ENCODE measurements at regions not wholly inside any gene's neighbourhood (a gene's known extent, or its start where the extent isn't known, plus 50 kb on each side); places are given as distances from the start of the nearest gene placed in this dataset.
"Not testable (repeated sequence)": the region's sequence is repeated elsewhere in the genome, so short reads cannot be mapped to it uniquely, and the experiment has no call there.

DNA sequence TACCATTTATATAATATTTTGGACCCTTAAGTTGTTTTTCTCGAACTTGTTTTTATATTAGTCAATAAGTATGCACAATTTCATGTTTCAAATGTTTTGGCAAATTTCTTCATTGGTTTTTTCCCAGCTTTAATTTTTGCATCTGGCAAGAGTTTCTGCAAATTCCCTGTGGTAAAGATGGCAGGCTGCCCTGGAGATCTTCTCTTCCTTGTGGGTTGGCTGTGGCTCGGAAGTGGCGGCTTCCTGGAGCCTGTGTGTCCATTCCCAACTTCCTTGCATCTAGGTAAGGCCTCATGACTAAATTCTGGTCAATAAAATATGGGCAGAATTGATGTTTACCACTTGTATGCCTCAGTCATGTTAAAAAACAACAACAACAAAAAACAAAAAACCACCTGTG is 818.6 kb downstream of the EPHA4 start:
- TF ChIP-seq, protein P1, sequence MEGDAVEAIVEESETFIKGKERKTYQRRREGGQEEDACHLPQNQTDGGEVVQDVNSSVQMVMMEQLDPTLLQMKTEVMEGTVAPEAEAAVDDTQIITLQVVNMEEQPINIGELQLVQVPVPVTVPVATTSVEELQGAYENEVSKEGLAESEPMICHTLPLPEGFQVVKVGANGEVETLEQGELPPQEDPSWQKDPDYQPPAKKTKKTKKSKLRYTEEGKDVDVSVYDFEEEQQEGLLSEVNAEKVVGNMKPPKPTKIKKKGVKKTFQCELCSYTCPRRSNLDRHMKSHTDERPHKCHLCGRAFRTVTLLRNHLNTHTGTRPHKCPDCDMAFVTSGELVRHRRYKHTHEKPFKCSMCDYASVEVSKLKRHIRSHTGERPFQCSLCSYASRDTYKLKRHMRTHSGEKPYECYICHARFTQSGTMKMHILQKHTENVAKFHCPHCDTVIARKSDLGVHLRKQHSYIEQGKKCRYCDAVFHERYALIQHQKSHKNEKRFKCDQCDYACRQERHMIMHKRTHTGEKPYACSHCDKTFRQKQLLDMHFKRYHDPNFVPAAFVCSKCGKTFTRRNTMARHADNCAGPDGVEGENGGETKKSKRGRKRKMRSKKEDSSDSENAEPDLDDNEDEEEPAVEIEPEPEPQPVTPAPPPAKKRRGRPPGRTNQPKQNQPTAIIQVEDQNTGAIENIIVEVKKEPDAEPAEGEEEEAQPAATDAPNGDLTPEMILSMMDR (IDR thresholded peaks at IDR 0.05; ENCODE audit: low read depth, low read length, missing control alignments) = no peak
- H3K4me3 ChIP-seq (replicated peaks; ENCODE audit: low read depth, low read length) = no peak overlapping the region
- no peak for DNase-seq (ENCODE audit: extremely low read depth, low read depth)

DNA sequence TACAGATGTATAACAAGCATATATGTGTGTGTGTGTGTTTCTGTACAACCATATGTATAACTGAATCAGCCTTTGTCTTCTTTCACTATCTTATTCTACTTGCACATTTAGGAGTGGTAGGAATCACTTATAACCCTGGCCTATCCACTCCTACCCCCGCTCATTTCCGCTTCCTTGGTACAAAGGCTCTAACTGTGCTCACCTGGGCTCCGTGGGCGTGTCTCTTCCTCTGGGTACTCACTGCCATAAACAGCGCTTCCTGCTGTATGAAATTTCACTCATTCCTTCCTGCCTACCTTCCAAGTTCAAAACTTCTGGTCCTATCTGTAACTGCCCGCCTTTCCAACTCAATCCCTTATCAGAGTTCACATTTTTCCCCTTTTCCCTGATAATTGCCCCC is 815.5 kb downstream of the EPHA4 start:
- DNase-seq (ENCODE audit: extremely low read depth, low read depth) = no peak
- TF ChIP-seq, protein P1 (IDR thresholded peaks at IDR 0.05; ENCODE audit: low read depth, low read length, missing control alignments) = no peak
- no peak overlapping the region for H3K4me3 ChIP-seq (replicated peaks; ENCODE audit: low read depth, low read length)

DNA sequence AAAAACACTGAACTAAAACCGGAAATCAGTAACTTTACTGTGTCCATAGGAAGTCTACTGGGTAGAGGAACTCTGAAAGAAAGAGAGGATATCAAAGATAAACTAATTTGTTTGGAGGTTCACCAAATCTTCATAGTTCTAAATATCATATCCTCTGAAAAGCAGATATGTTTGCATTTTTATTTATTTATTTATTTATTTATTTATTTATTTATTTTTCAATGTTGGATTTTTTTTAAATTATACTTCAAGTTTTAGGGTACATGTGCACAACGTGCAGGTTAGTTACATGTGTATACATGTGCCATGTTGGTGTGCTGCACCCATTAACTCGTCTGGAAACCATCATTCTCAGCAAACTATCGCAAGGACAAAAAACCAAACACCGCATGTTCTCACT is 813.7 kb downstream of the EPHA4 start:
- H3K4me3 ChIP-seq (replicated peaks; ENCODE audit: low read depth, low read length); DNase-seq (ENCODE audit: extremely low read depth, low read depth): not testable (repeated sequence)

DNA sequence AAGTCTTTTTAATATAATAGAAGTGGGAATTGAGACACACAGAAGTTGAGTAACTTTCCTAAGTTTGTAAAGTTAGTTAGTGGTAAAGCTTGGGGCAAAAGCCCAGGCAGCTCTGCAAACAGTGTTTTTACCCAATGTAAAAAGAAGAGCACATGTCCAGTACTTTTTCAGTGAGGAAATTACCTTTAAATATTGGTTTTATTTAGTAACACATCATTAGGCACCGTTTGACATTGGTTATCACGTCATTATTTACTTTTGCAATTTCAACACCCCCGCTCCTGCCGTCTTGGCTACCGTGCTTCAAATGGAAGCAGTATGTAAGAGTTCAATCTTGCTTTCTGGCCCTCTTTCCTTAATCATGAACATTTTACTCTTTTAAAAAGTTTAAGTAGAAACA is 807.9 kb downstream of the EPHA4 start:
- TF ChIP-seq, protein P1 (IDR thresholded peaks at IDR 0.05; ENCODE audit: low read depth, low read length, missing control alignments) = no peak
- DNase-seq (ENCODE audit: extremely low read depth, low read depth) = no peak
- H3K4me3 ChIP-seq (replicated peaks; ENCODE audit: low read depth, low read length) = no peak overlapping the region

DNA sequence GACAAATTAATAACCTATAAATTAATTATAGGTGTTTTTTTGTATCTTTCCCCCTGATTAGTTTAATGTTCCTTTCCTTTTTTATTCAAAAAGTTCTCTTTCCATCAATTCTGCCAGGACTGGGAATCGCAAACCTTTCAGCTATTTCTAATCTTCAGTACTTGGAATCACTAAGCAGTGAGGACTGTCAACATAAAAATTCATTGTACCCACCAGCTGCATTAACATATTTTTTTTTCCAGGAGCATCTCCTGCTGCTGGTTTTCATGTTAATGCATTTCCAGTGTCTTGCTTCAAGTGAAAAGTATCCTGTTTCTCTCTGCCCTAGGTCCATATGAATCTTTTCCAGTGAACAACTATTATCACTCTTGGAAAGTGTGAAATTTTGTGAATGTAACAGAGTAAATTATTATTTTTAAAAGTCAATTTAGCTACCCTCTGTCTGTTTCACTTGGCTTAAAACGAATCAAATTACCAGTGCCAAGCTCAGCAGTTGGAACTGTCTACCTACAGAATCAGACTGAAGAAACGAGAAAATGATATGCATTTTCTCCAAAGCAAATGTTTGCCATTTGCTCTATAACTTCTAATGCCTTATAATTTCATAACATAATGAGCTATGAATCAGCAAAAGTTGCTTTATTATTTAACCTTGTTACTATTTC is 804.4 kb downstream of the EPHA4 start:
- no peak overlapping the region for H3K4me3 ChIP-seq (replicated peaks; ENCODE audit: low read depth, low read length)
- TF ChIP-seq, protein P1 (IDR thresholded peaks at IDR 0.05; ENCODE audit: low read depth, low read length, missing control alignments) = no peak
- DNase-seq (ENCODE audit: extremely low read depth, low read depth) = no peak

DNA sequence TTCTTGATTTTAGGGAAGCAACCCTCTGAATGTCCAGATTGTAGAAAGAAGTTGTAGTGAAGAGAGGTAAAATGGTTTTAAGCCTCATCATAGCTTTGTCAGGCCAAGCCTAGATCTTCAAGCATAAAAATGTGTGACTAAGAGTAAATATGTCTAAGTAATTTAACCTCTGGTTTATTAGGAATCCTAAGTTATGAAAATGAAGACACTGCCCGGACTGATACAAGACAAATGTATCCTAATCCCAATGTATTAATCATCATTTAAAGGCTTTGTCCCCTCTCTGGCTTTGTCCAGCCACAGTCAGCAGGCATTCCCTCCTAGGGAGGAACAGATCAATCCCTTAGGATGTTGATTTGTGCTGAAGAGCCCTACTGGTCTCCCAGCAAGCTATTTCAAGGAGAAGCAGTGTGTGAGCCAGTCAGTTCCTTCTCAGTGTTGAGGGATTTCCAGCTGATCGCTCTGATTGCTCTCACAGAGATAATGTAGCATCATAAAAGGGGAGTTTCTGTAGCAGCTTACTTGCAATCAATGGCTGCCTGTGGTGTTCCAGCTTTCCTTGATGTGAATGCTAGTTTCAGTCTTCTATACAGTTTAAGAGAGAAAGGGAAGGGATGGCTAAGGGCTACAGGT is 796.1 kb downstream of the EPHA4 start:
- TF ChIP-seq, protein P1 (IDR thresholded peaks at IDR 0.05; ENCODE audit: low read depth, low read length, missing control alignments) = no peak
- no peak for DNase-seq (ENCODE audit: extremely low read depth, low read depth)

DNA sequence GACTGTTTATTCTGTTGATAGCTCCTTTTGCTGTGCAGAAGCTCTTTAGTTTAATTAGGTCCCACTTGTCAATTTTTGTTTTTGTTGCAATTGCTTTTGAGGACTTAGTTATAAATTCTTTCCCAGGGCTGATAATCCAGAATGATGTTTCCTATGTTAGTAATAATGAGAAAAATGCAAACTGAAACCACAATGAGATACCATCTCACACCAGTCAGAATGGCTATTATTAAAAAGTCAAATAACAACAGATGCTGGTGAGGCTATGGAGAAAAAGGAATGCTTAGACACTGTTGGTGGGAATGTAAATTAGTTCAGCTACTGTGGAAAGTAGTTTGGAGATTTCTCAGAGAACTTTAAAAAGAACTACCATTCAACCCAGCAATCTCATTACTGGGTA is 793.0 kb downstream of the EPHA4 start:
- H3K4me3 ChIP-seq (replicated peaks; ENCODE audit: low read depth, low read length); DNase-seq (ENCODE audit: extremely low read depth, low read depth): not testable (repeated sequence)

More for the DNA sequence above, 796.1 kb downstream of the EPHA4 start:
- no peak overlapping the region for H3K4me3 ChIP-seq (replicated peaks; ENCODE audit: low read depth, low read length)

DNA sequence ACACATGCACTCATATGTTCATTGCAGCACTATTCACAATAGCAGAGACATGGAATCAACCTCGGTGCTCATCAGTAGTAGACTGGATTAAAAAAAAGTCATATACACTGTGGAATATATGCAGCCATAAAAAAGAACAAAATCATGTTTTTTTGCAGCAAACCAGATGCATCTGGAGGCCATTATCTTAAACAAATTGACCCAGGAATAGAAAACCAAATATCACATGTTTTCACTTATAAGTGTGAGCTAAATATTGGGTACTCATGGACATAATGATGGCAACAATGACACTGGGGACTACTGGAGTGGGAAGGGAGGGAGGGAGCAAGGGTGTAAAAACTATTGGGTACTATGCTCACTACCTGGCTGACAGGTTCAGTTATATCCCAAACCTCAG is 792.6 kb downstream of the EPHA4 start:
- H3K4me3 ChIP-seq (replicated peaks; ENCODE audit: low read depth, low read length) = no peak overlapping the region
- TF ChIP-seq, protein P1 (IDR thresholded peaks at IDR 0.05; ENCODE audit: low read depth, low read length, missing control alignments) = no peak
- no peak for DNase-seq (ENCODE audit: extremely low read depth, low read depth)

Data from HFF-Myc (cell line).